ENCODE measurements at regions not wholly inside any gene's neighbourhood (a gene's known extent, or its start where the extent isn't known, plus 50 kb on each side); places are given as distances from the start of the nearest gene placed in this dataset.

GRCh38 chr6:147128056-147128455 lies 76.2 kb upstream of the STXBP5 start:
- intact Hi-C loops (cut with micrococcal nuclease; ENCODE audit: unreplicated experiment), result no loop called here
- Histone ChIP-seq H2AFZ (no peak overlapping the region), H3K4me2 (no peak overlapping the region), H3K9me2 (ENCODE audit: insufficient read depth) (no peaks in the 10 kb centered on the region; the same call in 1 of the 2 replicates), H3K36me3 (ENCODE audit: low read depth) (no peaks in the 10 kb centered on the region), H3F3A (ENCODE audit: insufficient read depth, low read depth) (no peaks in the 10 kb centered on the region), H3K27ac (no peak overlapping the region), H3K79me2 (ENCODE audit: low read depth) (no peaks in the 10 kb centered on the region), H4K20me1 (ENCODE audit: insufficient read depth) (no peaks in the 10 kb centered on the region), H3K4me3 (no peak overlapping the region), H3K4me1 (replicated peaks; ENCODE audit: insufficient read depth) (peaks cover 13% of the 10 kb centered on the region), H3K27me3 (ENCODE audit: insufficient read depth, low read depth) (no peaks in the 10 kb centered on the region), H3K9me3 (ENCODE audit: insufficient read depth, low read depth) (no peaks in the 10 kb centered on the region)
- no peak for DNase-seq
- TF ChIP-seq EZH2 (IDR thresholded peaks at IDR 0.05; ENCODE audit: low read depth) (no peak), CTCF (conservative IDR thresholded peaks at IDR 0.05) (no peak)
- BruUV-seq (replicated peaks), result no TSS peak
- ChIA-PET CTCF (no interaction called here), POLR2A (ENCODE audit: unreplicated experiment) (no interaction called here)

- POLR2A ChIA-PET (ENCODE audit: unreplicated experiment), result interaction anchor here (1.0 kb wide), 1 partner anchor 39 kb away, joined by 4 read pairs; no protein-coding TSS in a partner anchor
- no peak for DNase-seq
Observed at GRCh38 chr6:147131532-147132128, 72.6 kb upstream of the STXBP5 start.

DNA sequence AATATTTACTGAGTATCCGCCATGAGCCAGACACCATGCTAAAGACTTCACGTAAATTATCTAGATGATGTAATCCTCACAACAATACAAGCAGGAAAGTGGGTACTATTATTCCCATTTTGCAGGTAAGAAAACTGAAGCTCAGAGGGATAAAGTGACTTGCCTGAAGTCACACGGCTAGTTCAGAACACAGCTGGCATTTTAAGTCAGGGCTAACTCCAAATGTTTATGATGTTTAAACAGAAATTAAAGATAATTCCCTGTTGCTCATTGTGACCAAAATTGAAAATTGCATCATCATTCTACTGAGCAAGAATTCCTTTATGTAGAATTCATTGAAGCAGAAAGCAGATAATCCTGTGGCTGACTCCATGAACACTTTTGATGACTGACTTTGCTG lies 71.3 kb upstream of the STXBP5 start:
- H3K4me3 ChIP-seq, result no peak overlapping the region
- H4K20me1 ChIP-seq (ENCODE audit: insufficient read depth), result no peaks in the 10 kb centered on the region
- H3K27ac ChIP-seq, result peak overlapping the region; percentile 21; the same call in 1 of the 2 replicates
- peak in 1 of 2 experiments; percentile 61 for DNase-seq
- peaks cover 13% of the 10 kb centered on the region for H3K4me1 ChIP-seq (replicated peaks; ENCODE audit: insufficient read depth)
- BruUV-seq (replicated peaks), result no TSS peak
- no peaks in the 10 kb centered on the region for H3K27me3 ChIP-seq (ENCODE audit: insufficient read depth, low read depth)
- intact Hi-C loops (cut with micrococcal nuclease; ENCODE audit: unreplicated experiment), result no loop called here
- TF ChIP-seq EZH2 (IDR thresholded peaks at IDR 0.05; ENCODE audit: low read depth) (no peak), CTCF (conservative IDR thresholded peaks at IDR 0.05) (no peak)
- no peaks in the 10 kb centered on the region for H3K79me2 ChIP-seq (ENCODE audit: low read depth)
- no peaks in the 10 kb centered on the region for H3K9me3 ChIP-seq (ENCODE audit: insufficient read depth, low read depth)
- no peaks in the 10 kb centered on the region for H3K36me3 ChIP-seq (ENCODE audit: low read depth)
- POLR2A ChIA-PET (ENCODE audit: unreplicated experiment), result no interaction called here
- no peaks in the 10 kb centered on the region; the same call in 1 of the 2 replicates for H3K9me2 ChIP-seq (ENCODE audit: insufficient read depth)
- no peak overlapping the region for H2AFZ ChIP-seq
- no peaks in the 10 kb centered on the region for H3F3A ChIP-seq (ENCODE audit: insufficient read depth, low read depth)
- CTCF ChIA-PET, result no interaction called here
- 0 out of 2 replicates have a peak overlapping the region, but pooled peaks have one; percentile 24 for H3K4me2 ChIP-seq

More at GRCh38 chr6:147131532-147132128, 72.6 kb upstream of the STXBP5 start:
- no peak overlapping the region for H3K27ac ChIP-seq
- no peaks in the 10 kb centered on the region for H3F3A ChIP-seq (ENCODE audit: insufficient read depth, low read depth)
- BruUV-seq (replicated peaks), result no TSS peak
- H3K27me3 ChIP-seq (ENCODE audit: insufficient read depth, low read depth), result no peaks in the 10 kb centered on the region
- TF ChIP-seq EZH2 (IDR thresholded peaks at IDR 0.05; ENCODE audit: low read depth) (no peak), CTCF (conservative IDR thresholded peaks at IDR 0.05) (no peak)
- no peaks in the 10 kb centered on the region for H3K9me3 ChIP-seq (ENCODE audit: insufficient read depth, low read depth)
- intact Hi-C loops (cut with micrococcal nuclease; ENCODE audit: unreplicated experiment), result no loop called here
- H3K79me2 ChIP-seq (ENCODE audit: low read depth), result no peaks in the 10 kb centered on the region
- CTCF ChIA-PET, result no interaction called here
- H3K4me2 ChIP-seq, result no peak overlapping the region
- H3K4me1 ChIP-seq (replicated peaks; ENCODE audit: insufficient read depth), result peaks cover 13% of the 10 kb centered on the region
- H3K4me3 ChIP-seq, result no peak overlapping the region
- H3K9me2 ChIP-seq (ENCODE audit: insufficient read depth), result no peaks in the 10 kb centered on the region; the same call in 1 of the 2 replicates
- no peak overlapping the region for H2AFZ ChIP-seq
- H4K20me1 ChIP-seq (ENCODE audit: insufficient read depth), result no peaks in the 10 kb centered on the region
- no peaks in the 10 kb centered on the region for H3K36me3 ChIP-seq (ENCODE audit: low read depth)
